ENCODE measurements at regions not wholly inside any gene's neighbourhood (a gene's known extent, or its start where the extent isn't known, plus 50 kb on each side); places are given as distances from the start of the nearest gene placed in this dataset.

GRCh38 chr4:129614611-129615010 lies 518.7 kb downstream of the C4orf33 start:
- ChIA-PET POLR2A (no interaction called here), CTCF (no interaction called here)
- H3K27ac Mint-ChIP-seq = no peak overlapping the region
- 78% methylated on average over 1 of the region's 3 CpGs for whole genome bisulfite sequencing (ENCODE audit: insufficient coverage)
- no peak for DNase-seq
- H3K27me3 Mint-ChIP-seq = no peaks in the 10 kb centered on the region
- Histone ChIP-seq H3K4me2 (replicated peaks; ENCODE audit: low read depth, low read length, poor library complexity, severe bottlenecking) (no peak overlapping the region), H4K20me1 (ENCODE audit: control insufficient read depth, insufficient read depth, low read length, poor library complexity, severe bottlenecking) (no peaks in the 10 kb centered on the region), H3K27me3 (replicated peaks in 1 of 4; ENCODE audit: control extremely low read depth in 1 of 4, control insufficient read depth in 3 of 4, insufficient read depth in 4 of 4, low read length in 3 of 4) (no peaks in the 10 kb centered on the region), H3K36me3 (replicated peaks in 1 of 2; ENCODE audit: control extremely low read depth in 1 of 2, control insufficient read depth in 1 of 2, extremely low read depth in 1 of 2, insufficient read depth in 2 of 2, low read length in 1 of 2) (no peaks in the 10 kb centered on the region), H3K4me1 (ENCODE audit: control insufficient read depth in 2 of 2, insufficient read depth in 2 of 2, low read length in 2 of 2) (no peaks in the 10 kb centered on the region), H3K4me3 (ENCODE audit: control extremely low read depth in 1 of 5, extremely low read depth in 1 of 5, insufficient read depth in 1 of 5, low read depth in 2 of 5, low read length in 4 of 5) (no peak overlapping the region), H2AFZ (ENCODE audit: insufficient read depth, low read depth, low read length, poor library complexity, severe bottlenecking) (no peak overlapping the region), H3K27ac (ENCODE audit: low read length in 2 of 2) (no peak overlapping the region), H3K9ac (ENCODE audit: low read length) (no peak overlapping the region), H3K79me2 (ENCODE audit: control insufficient read depth, insufficient read depth, low read length) (no peaks in the 10 kb centered on the region), H3K9me3 (ENCODE audit: control extremely low read depth in 1 of 3, control insufficient read depth in 2 of 3, insufficient read depth in 1 of 3, low read length in 2 of 3) (no peaks in the 10 kb centered on the region)
- ATAC-seq (ENCODE audit: low read depth) = no peak
- no peak overlapping the region for H3K4me3 Mint-ChIP-seq
- TF ChIP-seq EZH2 (IDR thresholded peaks at IDR 0.05; ENCODE audit: borderline replicate concordance, insufficient read depth, low read depth, low read length, poor library complexity, severe bottlenecking) (no peak), CTCF (IDR thresholded peaks at IDR 0.05) (no peak)
- H3K9me3 Mint-ChIP-seq (ENCODE audit: insufficient read depth) = no peaks in the 10 kb centered on the region
- no peaks in the 10 kb centered on the region for H3K4me1 Mint-ChIP-seq
- intact Hi-C loops (cut with micrococcal nuclease) = no loop called here

GRCh38 chr4:129622566-129622965 lies 526.6 kb downstream of the C4orf33 start:
- Histone ChIP-seq H3K4me2 (replicated peaks; ENCODE audit: low read depth, low read length, poor library complexity, severe bottlenecking) (no peak overlapping the region), H3K79me2 (ENCODE audit: control insufficient read depth, insufficient read depth, low read length) (no peaks in the 10 kb centered on the region), H3K9me3 (ENCODE audit: control extremely low read depth in 1 of 3, control insufficient read depth in 2 of 3, insufficient read depth in 1 of 3, low read length in 2 of 3) (no peaks in the 10 kb centered on the region), H3K36me3 (replicated peaks in 1 of 2; ENCODE audit: control extremely low read depth in 1 of 2, control insufficient read depth in 1 of 2, extremely low read depth in 1 of 2, insufficient read depth in 2 of 2, low read length in 1 of 2) (no peaks in the 10 kb centered on the region), H2AFZ (ENCODE audit: insufficient read depth, low read depth, low read length, poor library complexity, severe bottlenecking) (no peak overlapping the region), H3K27me3 (replicated peaks in 1 of 4; ENCODE audit: control extremely low read depth in 1 of 4, control insufficient read depth in 3 of 4, insufficient read depth in 4 of 4, low read length in 3 of 4) (no peaks in the 10 kb centered on the region), H4K20me1 (ENCODE audit: control insufficient read depth, insufficient read depth, low read length, poor library complexity, severe bottlenecking) (no peaks in the 10 kb centered on the region), H3K27ac (ENCODE audit: low read length in 2 of 2) (no peak overlapping the region), H3K4me3 (ENCODE audit: control extremely low read depth in 1 of 5, extremely low read depth in 1 of 5, insufficient read depth in 1 of 5, low read depth in 2 of 5, low read length in 4 of 5) (no peak overlapping the region), H3K9ac (ENCODE audit: low read length) (no peak overlapping the region), H3K4me1 (ENCODE audit: control insufficient read depth in 2 of 2, insufficient read depth in 2 of 2, low read length in 2 of 2) (no peaks in the 10 kb centered on the region)
- no peak for TF ChIP-seq EZH2 (IDR thresholded peaks at IDR 0.05; ENCODE audit: borderline replicate concordance, insufficient read depth, low read depth, low read length, poor library complexity, severe bottlenecking)
- TF ChIP-seq CTCF (IDR thresholded peaks at IDR 0.05) = no peak
- H3K27ac Mint-ChIP-seq = no peak overlapping the region
- CTCF ChIA-PET = no interaction called here
- no CpG with 5 or more reads among the region's 2 CpGs for WGBS (ENCODE audit: insufficient coverage)
- no peaks in the 10 kb centered on the region for H3K27me3 Mint-ChIP-seq
- no peak overlapping the region for H3K4me3 Mint-ChIP-seq
- H3K9me3 Mint-ChIP-seq (ENCODE audit: insufficient read depth) = no peaks in the 10 kb centered on the region
- intact Hi-C loops (cut with micrococcal nuclease) = no loop called here
- DNase-seq (no peak), ATAC-seq (ENCODE audit: low read depth) (no peak)
- H3K4me1 Mint-ChIP-seq = no peaks in the 10 kb centered on the region
- POLR2A ChIA-PET = no interaction called here

All from B cell (primary cell).